DMS153 treated with DMSO at 0.1 percent for 48 hours (cell line): ENCODE measurements at regions not wholly inside any gene's neighbourhood (a gene's known extent, or its start where the extent isn't known, plus 50 kb on each side); places are given as distances from the start of the nearest gene placed in this dataset.
A peak's percentile ranks its signal among the peaks of the same experiment; 100 is the strongest.

Experiments
- DNase-seq: peaks from one replicate; lab custom pipeline; 2025; ENCODE audit not compliant: unreplicated experiment; lab: John Stamatoyannopoulos, UW

DNA sequence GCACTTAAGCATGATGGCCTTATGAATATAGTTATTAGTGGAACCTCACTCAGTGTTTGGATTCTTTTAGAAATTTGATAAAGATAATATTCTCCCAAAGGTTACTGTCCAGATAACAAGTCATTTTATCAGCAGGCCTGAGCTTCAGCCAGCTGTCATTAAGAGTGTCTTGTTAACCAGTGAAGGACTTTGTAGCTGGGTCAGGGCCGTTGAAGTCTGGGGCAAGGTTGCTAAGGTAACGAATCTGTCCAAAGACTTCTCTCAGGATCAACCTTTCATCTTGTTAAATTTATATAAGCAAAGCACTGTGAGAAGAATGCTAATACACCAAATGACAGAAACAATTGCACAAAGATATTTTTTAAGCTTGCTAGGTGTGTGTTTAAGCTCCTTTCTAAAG, 271.3 kb upstream of the TMPO start:
- DNase-seq, result no peak

DNA sequence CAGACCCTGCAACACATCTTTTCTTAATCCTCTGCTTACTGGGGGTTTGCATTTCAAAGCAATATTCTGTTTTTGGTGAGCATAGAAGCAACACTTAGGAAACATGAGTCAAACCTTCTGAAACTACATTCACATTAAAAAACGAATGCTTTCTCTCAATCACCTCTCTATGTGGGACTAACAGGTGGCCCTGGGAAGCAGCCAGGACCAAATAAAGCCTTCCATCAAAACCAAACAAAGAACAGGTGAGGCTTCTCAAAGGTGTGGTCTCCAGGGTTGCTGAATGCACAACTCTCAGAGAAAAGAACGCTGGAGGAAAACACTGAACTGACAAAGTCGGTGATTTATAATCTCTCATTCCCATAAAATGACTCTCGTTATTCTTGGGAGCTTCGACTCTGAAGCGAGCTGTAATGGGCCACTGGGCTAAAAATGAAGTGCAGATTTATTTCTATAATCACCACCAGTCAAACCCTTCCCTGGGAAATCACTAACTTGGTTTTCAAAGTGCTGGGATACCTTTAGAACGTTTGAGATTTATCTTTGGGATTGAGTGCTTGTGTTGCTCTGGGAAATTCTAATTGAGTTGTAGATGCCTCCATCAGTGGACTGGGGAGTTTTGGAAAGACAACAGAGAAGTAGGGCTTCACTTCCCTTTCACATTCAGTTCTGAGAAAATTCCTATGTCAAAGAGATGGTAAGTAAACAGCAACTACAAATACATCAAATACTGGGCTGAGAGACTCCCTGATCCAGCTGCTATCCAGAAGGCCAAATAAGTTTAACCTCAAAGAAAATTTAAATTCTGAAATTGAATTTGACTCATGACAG, 262.0 kb upstream of the TMPO start:
- peak; percentile 90 for DNase-seq

DNA sequence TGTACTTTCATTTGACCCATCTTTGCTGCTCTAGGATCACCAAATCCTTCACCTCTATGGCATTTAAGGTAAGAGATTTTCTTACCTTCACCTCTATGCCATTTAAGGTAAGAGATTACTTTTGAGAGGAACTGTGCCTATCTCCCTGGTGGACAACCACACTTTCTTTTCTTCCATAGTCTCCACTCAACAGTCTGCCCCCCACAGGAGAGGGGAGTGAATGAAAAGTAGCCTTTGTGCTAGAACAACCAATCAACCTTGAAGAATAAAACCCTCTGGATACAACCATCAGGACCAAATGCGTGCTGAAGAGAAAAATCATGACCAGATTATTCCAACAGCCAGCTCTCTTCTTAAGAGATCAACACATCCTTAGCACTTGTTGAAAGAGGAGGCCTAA, 258.6 kb upstream of the TMPO start:
- no peak for DNase-seq

DNA sequence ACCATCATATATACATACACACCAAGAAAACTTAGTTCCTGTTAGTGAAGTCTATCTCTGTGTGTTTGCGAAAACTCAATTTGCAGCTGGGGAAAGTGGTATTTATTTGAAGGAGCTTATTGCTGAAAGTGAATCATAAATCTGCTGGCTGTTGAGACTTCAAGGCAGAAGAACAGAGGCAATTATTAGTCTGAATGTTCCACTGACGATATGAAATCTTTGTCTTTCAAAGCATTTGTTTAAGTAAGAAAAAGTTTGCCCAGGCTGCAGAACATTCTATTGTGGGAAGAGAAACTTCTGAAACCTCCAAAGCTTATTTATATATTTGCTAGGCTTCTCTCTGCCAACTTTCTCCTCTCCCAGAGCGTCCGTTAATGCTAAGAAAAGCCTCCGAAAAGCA, 255.7 kb upstream of the TMPO start:
- no peak for DNase-seq

DNA sequence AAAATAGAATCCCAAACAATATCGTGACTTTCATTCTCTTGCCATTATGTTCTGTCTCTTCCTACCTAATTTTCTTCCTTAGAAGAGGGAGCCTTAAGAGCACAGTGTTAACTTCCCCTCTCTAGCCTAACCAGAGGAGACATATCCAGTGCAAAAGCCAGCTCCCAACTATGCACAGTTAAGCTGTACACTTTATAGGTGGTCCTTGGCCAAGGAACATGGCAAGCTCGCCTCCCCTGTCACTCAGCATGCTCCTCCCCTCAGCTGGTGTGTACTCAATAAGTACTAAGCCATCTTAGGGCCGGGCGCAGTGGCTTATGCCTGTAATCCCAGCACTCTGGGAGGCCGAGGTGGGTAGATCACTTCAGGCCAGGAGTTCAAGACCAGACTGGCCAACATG, 255.1 kb upstream of the TMPO start:
- no peak for DNase-seq

DNA sequence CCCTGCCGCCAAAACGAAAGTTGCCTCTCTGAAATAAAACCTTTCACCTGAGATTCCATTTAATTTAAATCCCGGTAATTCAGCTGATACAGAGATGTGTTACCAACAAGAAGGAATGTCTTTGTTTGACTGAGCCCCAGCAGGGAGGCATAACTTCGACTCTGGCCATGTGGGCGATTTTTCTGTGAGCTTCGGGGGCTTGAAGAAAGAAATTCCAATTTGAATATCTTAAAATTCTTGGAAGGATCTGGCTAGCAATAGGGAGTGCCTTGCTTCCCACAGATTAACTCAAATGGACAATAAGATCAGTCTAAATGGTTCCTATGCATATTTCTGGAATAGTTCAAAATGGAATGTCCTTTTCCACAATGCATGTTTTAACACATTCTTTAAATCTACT, 252.5 kb upstream of the TMPO start:
- DNase-seq, result no peak

DNA sequence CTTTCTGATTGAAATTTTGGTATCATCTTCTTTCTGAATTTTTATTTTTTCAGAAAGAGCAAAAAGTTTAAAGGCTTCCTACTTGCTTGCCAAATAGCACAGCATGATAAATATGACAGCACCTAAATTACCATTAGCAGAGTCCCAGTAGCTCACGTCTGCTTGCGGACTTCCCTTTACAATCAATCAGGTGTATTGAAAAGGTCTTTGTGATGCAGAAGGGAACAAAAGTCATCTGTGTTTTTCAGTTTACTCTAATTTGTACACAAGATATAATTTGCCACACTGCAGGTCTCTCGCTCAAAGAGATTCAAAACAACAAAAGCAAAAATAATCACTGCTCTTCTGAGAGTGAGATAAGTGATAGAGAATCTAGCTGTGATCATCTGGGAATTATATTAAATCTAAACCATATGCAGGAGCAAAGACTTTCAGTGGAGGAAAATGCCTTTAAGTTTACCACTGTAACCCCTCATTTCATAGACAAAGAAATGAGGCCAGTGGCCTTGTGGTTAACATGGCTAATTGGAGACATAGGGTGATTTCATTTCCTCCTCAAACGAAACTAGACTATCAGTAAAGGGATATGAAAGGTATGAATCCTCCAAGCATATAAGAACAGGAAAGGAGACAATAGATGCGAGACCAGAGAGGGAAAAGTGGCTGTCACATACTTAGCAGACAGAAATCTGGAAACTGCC, 240.8 kb upstream of the TMPO start:
- DNase-seq, result no peak

DNA sequence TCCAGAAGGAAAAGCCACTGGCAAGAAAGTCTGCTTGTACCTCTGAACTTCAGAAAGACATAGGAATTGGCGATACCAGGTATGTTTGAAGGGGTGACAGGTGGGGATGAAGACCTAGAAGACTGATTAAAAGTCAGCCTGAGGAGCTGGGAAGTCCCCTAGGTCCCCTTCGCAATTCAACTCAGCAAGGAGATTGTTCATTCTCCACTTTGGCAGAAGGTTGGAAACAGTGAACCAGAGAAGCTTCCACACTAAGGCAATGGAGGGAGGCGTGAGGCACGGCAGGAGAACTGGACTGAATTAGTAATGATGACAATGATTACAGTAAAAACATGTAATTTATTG, 240.3 kb upstream of the TMPO start:
- DNase-seq, result no peak

DNA sequence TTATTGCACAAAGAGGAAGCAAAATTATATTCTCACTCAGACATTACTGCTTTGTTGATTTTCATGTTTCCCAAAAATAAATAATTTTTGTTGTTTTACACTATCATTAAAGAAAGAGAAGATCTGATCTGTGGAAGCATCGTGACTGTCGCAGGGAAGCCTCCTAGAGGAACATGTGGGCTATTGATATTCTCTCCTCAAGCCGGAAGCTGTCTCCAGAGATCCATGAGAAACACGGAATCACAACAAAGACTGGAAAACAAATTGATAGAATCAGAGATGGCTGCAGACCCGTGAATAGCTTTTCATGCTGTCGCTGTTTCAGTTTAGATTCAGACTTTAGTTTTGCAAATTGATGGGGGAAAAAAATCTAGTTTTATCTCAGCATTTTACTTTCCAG, 235.2 kb upstream of the TMPO start:
- DNase-seq, result no peak

DNA sequence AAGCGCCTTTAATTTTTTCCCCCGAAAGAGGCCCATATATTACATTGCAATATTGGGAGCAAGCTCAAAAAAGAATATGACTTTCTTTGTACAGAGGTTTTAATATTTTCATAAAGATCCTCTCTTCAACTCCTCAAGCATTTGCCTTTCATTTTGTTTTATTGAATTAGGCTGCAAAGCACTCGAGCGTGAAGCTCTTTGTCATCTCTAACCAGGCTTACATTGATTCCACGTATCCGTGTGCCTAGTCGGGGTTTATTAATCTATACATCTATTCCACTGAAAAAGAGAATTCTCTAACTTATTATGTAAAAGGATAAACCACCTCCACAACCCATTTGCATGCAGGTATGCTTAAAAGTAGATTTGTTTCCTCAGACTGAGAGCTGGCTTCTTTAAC, 234.8 kb upstream of the TMPO start:
- DNase-seq, result no peak

DNA sequence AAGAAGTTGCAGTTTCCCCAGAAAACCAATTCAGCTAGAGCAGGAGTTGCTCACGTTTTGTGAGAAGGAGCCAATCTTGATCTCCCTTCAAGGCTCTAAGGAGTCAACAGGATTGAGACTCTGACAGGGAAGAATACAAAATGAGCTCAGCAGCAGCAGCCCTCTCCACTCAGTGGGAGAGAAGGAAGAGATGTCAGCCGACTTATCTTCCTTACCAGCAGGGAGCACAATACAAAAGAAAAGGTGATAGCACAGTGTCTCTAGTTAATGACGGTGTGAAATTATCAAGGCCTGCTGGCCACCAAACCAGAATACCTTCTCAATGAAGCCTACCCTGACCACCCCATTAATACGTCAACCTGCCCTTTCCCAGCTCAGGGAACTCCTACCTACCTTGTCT, 223.6 kb upstream of the TMPO start:
- DNase-seq, result no peak

DNA sequence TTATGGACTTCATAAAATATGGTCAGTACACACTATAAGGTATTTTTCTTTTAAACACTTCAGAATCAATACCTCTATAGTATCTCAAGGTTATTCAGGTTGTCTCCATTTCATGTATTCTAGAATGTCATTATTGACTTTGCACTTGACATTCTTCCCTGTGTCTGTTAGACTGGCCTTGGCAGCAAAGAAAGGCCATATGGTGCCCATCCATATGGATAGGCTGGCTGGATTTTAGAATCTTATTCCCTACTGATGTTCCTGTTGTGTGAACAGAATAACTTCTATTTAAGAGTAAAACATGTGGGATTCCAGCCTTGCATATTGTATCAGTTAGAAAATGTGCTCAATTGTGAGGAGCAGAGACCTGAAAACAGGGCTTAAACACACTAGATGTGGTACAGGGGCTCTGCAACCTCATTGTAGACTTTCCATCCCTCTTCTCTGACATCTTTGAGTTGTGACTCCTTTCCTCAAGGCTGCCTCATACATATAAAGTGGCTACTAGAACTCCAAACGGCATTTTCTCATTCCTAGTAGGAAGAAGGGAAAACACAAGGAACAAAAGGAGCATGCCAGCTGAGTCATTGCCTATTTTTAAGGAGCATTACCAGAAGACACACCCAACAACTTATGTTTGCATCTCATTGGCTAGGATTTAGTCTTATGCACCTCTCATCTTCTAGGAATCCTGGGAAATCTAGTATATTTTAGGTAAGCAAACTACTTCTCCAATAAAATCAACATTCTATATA, 221.2 kb upstream of the TMPO start:
- DNase-seq, result no peak

DNA sequence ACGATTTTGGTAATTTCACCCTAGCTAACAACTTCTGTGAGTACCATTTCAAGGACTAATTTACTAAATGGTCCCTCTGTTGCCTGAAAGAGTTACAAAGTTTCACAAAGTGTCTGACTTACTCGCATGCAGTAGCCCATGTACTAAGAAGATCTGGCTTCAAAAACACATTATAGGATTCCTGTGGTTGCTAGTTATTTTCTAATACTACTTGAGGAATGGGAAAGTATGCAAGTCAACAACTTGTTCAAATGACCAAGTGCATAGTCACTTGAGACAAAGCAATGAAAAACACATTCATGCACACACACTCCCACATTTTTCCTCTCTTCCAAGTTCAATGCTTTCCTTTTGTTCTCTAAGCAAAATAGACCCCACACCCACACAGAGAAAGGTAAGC, 219.7 kb upstream of the TMPO start:
- DNase-seq, result no peak

DNA sequence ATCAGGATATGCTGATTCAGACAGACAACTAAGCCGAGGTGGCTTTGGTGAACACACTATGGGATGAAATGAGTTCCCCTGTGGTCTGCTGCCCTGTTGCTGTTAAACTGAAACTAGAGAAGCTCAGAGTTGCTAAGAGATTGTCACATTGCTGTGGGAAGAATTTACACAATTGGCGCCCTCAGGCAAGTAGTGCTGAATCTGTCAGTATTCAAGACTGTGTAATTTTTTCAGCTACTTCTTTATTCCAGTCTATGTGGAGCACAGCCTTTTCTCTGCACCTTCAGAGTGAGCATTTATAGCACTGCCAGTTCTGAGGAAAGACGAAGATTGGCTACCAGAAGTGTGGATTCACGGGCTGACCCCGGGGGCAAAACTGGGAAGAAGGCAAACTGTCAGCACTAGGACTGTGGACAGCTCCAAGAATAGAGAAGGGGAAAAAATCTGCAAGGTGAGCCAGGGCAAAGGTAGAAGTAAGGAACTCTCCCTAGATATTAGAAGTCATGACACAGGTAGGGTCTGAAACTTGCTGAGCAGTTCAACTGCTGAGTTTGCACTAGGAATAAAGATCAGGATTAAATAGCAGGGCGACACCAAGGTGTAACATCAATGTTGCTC, 218.8 kb upstream of the TMPO start:
- no peak for DNase-seq

DNA sequence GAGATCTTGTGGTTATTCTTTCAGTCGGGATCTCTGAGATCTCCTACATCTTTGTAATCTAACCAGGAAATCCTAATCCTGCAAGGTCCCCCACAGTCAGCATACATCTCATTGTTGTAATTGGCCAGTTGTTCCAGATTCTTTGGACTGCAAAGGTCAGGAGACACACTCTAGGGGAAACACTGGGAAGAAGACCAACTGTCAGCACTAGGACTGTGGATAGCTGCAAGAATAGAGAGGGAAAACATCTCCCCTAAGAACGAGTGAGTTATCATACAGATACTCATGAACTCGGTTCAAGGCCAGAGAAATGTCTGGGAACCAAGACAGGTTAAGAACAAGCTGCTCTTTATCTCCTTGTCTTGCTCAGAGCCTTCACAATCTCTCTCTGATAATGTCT, 217.9 kb upstream of the TMPO start:
- no peak for DNase-seq

DNA sequence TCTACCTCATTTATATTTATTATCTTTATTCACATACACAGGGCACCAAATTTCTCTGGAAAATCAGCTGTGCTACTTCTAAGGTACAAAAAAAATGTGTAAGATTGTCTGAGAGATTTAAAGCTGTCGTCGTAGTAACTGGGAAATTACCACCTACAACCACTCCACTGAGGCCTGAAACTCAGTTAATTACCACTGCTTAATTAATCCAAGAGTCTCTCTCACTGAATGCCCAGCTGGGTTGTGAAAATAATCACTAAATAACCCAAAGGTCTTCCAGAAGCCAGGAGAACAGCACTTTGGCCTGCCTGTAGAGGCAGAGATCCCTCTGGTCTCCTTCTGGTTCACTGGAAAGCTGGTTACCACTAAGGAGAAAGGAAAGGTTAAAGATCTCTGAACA, 207.2 kb upstream of the TMPO start:
- DNase-seq, result no peak

DNA sequence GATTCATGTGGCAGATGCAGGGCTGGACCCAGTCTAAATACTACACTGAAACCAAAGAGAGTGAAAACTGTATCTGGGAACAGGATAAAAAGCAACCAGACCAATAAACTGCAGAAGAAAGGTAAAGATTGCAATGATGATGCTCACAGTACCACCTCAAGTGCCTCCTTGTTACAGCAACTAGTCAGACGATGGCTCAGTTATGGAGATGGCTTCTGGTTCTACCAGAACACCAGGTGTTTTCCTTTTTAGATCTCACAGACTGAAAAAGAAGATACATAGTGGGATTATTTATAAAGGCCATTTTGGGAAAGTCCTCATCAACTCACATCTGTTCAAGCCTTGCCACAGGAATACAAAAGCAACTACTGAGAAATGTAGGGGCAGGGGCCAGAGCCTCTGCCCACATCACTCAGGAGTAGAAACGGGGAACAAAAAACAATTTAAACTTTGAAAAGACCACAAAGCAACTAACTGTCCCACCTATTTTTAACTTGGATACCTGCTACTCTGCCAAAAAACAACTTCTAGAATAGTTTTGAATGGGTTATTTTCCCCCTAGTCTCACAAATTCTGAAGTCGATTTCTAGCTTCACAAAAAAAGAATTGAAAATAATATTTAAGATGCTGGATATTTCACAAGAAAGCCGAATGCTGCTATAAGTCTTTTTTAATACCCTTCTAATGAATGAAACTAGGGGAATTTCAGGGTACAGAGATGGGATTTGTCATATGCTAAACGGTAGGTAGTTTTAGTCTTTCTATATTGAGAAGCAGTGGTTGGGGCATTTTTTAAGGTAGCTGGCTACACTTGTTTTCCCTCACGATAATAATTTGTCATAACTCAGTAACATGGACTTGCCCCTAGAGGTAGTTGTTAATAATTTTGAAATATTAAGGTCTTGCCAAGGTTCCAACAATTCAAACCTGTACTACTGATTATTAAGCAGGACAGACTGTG, 197.2 kb upstream of the TMPO start:
- DNase-seq, result no peak

DNA sequence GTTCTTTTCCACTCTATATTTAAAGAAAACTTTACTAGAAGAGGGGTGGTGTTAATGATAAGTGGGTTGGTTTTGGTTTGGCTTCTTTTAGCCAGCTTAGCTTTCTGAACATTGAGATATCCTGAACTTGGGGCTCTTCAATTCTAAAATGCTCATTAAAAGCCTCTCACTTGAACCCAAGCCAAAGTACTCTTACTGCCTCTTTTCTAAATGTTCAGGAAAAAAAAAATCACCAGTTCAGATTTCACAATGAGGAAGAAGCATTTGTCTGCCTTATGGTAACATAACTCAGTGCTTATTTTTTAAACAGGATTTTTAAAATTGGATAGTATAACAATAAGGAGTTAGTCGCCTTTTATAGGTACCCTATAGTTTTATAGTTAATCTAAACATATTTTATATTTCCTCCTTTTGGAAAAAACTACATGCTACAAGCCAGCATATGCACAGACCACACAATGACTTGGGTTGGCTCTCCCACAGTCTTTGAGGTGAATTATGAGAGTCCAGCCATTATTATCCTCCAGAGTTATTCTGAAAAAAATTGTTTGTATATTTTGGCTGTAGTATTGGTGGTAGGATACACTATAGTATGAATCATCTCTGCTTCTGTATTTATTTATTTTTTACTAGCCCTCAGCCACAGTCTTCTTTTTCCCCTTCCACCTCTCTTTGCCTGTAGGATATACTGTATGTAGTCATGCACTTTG, 195.5 kb upstream of the TMPO start:
- no peak for DNase-seq

DNA sequence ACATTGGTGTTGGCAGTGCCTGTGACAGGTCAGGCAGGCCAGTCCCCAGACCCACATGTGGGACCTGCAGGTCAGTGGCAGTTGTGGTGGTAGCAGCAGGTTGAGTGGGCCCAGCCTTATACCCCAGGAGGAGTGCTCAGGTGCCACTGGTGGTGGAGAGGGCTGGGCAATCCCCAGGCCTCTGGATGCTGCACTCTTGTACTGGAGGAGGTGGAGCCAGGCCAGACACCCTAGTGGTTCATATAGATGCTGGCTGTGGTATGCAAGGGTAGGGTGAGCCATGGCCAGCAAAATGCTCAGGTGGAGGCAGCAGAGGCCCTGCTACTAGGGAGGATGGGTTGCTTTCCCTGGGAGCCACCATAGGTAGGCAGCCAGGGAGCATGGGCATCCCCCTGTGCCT, 190.4 kb upstream of the TMPO start:
- DNase-seq, result no peak

DNA sequence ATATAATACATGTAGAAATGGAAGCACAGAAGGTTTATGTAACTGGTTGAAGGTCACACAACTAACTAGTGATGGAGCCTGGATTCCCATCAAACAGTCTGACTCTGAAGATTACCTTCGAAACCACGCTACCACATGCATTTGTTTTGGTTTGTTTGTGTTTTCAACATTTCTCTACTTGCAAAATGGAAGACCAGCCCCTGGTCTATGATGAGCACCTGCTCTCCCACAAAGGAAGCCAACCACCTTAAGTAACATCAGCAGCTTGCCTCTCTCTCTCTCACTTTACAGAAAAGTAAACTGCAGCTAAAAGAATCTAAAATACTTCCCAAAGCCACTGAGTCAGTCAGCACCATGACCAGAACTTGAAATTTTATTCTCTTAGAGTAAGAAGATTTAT, 186.9 kb upstream of the TMPO start:
- no peak for DNase-seq
